Ovary (tissue), 7 donors: ENCODE measurements at regions not wholly inside any gene's neighbourhood (a gene's known extent, or its start where the extent isn't known, plus 50 kb on each side); places are given as distances from the start of the nearest gene placed in this dataset.
A peak's percentile ranks its signal among the peaks of the same experiment; 100 is the strongest.

Experiments used
- DNase-seq, 5 donors: peaks; one replicate each; pipeline ENCODE4 v3.0.0-alpha.2; 2019 to 2020
- H3K27ac ChIP-seq, 2 donors: fragments of 200-600 bp; one replicate each; pipeline versions ENCODE4 v1.5.1 to v1.8.0; 2019 to 2022
- H3K27me3 ChIP-seq: fragments of 200-600 bp; one replicate; pipeline ENCODE4 v1.8.0; 2022
- H3K36me3 ChIP-seq: fragments of 200-600 bp; sonication (generic); one replicate; pipeline ENCODE4 v1.5.1; 2019
- H3K4me1 ChIP-seq: one replicate; pipeline ENCODE4 v1.8.1; 2013; ENCODE audit warnings: mild to moderate bottlenecking, moderate library complexity; ENCODE audit not compliant: insufficient read depth
- H3K4me3 ChIP-seq: fragments of 200-600 bp; sonication (generic); one replicate; pipeline ENCODE4 v1.5.1; 2017
- H3K9me3 ChIP-seq, 2 donors: fragments of 200-600 bp in 1 of 2; sonication (generic) in 1 of 2; one replicate each; pipeline versions ENCODE4 v1.5.1 to v1.8.1; 2013 to 2019; ENCODE audit warnings: mild to moderate bottlenecking in 1 of 2, moderate library complexity in 1 of 2
- EP300 ChIP-seq: sonication (generic); formaldehyde crosslinking; IDR thresholded peaks from one replicate; pipeline ENCODE4 v1.6.1; 2017; ENCODE audit warnings: antibody characterized with exemption
- POLR2A ChIP-seq: fragments of 450-650 bp; IDR thresholded peaks from one replicate; pipeline ENCODE4 v1.6.1; 2017; ENCODE audit warnings: antibody characterized with exemption, mild to moderate bottlenecking, moderate library complexity
- WGBS, 3 donors: extraction: QIAGEN DNeasy Blood & Tissue Kit in 1 of 3; methylation state at CpG; one replicate each; pipeline versions ENCODE4 v1.1.5 to v1.1.7; 2013 to 2017; 5-methylcytosine and 5-hydroxymethylcytosine counted together
- intact Hi-C, 4 donors: fragments of 100-400 bp; cut with DNase I; formaldehyde crosslinking; loops; one replicate each; pipeline versions ENCODE4 v1.11.0 to v1.15.1; 2022 to 2023
- TF ChIP-seq, protein P1 (sequence below), 3 donors: fragments of 450-650 bp in 2 of 3; fragments of 200-600 bp in 1 of 3; IDR thresholded peaks; one replicate each; pipeline versions ENCODE4 v1.5.1 to v1.8.0; 2016 to 2022; ENCODE audit warnings: antibody characterized with exemption in 3 of 3, mild to moderate bottlenecking in 1 of 3
- donor health status: DM: no; HTN: no; CAD: no; lungs with moderate emphysema.
- donor health status: DM: no; HTN: no; CAD: no.
- donor health status: Bipolar disorder and iron deficiency.
- donor health status: DM: no; HTN: no; CAD: no.
- donor health status: DM: yes; HTN: yes; CAD: no.

DNA sequence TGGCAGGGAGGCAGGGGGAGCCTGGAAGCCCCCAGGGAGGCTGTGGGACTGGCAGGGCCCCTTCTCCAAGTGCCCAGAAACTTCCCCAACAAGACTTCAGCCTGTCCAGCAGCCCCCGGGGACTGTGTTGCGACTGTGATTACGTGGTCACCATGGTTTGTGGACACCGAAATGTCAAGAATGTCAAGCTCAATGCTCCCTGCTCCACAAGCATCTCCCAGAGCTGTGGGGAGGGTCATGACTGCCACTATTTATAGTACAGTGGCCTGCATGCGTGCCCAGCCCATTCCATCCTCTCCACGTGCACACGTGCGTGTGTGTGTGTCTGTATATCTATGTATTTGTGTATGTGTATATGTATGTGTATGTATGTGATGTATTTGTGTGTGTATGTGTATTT is 93.8 kb upstream of the MBOAT2 start:
- no peak for TF ChIP-seq EP300
- TF ChIP-seq, protein P1, sequence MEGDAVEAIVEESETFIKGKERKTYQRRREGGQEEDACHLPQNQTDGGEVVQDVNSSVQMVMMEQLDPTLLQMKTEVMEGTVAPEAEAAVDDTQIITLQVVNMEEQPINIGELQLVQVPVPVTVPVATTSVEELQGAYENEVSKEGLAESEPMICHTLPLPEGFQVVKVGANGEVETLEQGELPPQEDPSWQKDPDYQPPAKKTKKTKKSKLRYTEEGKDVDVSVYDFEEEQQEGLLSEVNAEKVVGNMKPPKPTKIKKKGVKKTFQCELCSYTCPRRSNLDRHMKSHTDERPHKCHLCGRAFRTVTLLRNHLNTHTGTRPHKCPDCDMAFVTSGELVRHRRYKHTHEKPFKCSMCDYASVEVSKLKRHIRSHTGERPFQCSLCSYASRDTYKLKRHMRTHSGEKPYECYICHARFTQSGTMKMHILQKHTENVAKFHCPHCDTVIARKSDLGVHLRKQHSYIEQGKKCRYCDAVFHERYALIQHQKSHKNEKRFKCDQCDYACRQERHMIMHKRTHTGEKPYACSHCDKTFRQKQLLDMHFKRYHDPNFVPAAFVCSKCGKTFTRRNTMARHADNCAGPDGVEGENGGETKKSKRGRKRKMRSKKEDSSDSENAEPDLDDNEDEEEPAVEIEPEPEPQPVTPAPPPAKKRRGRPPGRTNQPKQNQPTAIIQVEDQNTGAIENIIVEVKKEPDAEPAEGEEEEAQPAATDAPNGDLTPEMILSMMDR (IDR thresholded peaks at IDR 0.05), result no peak
- DNase-seq, result no peak
- Histone ChIP-seq H3K36me3 (no peaks in the 10 kb centered on the region), H3K4me1 (peaks cover 6% of the 10 kb centered on the region), H3K27me3 (no peaks in the 10 kb centered on the region), H3K9me3 (no peaks in the 10 kb centered on the region), H3K27ac (no peak overlapping the region), H3K4me3 (no peak overlapping the region)
- 83 to 88% (median 87%) methylated on average over 8 of the region's 8 CpGs for WGBS, 3 donors
- intact Hi-C loops, result no loop called here

DNA sequence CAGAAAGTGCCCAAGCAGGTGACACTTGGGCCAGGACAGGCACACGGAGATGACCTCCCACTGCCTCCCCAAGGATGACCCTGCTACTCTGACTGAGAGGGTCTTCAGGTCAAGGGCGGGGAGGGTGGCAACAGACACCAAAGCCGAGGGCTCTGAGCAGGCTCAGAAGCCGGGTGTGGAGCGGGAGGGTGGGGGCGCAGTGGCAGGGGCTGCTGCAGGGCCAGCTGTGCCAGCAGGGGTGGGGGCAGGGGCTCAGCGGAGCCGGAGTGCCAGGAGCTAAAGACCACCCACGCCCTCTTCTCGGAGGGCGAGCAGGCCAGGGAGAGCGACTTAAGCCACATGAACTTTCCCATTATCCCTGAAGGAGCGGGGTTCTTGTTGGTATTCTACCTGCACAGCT is 93.3 kb upstream of the MBOAT2 start:
- intact Hi-C loops, result no loop called here
- Histone ChIP-seq H3K27ac (no peak overlapping the region), H3K4me1 (peaks cover 6% of the 10 kb centered on the region), H3K36me3 (no peaks in the 10 kb centered on the region), H3K4me3 (no peak overlapping the region), H3K27me3 (no peaks in the 10 kb centered on the region), H3K9me3 (no peaks in the 10 kb centered on the region)
- WGBS, 3 donors, result 91 to 97% (median 97%) methylated on average over 13 of the region's 13 CpGs
- DNase-seq, result no peak
- TF ChIP-seq POLR2A, result no peak
- TF ChIP-seq, protein P1 (IDR thresholded peaks at IDR 0.05), result no peak
- TF ChIP-seq EP300, result no peak

DNA sequence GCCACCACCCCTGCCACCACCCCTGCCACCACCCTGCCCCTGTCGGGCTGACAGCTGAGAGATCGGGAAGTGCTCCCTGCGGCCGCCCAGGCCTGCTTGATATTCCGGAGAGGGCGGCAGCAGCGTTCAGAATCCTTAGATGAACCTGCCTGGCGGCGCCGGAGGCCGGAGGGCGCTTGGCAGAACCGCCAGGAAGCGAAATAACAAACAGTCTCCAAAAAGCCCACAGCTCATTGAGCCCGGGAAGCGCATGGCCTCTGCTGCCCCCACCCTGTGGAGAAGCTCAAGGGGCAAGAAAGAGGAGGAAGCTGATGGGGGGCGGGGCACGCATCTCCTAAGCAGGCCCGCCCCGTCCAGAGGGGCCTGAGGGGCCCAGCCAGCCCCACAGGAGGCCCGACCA is 92.2 kb upstream of the MBOAT2 start:
- Histone ChIP-seq H3K27ac (no peak overlapping the region), H3K9me3 (no peaks in the 10 kb centered on the region), H3K36me3 (no peaks in the 10 kb centered on the region), H3K4me1 (peaks cover 6% of the 10 kb centered on the region), H3K4me3 (no peak overlapping the region), H3K27me3 (no peaks in the 10 kb centered on the region)
- intact Hi-C loops, result no loop called here
- no peak for TF ChIP-seq EP300
- TF ChIP-seq, protein P1 (IDR thresholded peaks at IDR 0.05), result no peak
- TF ChIP-seq POLR2A, result no peak
- WGBS, 3 donors, result 14 to 22% (median 18%) methylated on average over 18 to 21 of the region's 21 CpGs
- DNase-seq, result peak in 3 of 5 donors; percentile 35 to 73 (median 66)

DNA sequence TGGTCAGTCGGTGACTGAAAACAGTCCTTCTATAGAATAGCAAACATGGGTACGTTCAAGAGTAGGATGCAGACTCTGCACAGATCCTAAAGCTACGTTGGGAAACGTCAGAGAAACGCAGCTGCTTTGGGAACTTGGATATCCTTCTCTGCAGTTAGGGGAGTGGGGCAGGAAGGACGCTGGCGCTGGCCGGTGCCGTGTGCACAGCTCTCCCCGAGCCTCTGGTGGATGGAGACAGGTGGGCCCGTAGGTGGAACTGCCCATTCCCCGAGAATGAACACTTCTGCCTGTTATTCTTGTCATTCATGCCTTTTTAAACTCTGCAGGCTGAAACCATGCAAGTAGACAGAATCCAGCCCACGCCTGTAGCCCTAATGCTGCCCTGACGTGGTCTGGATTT is 91.7 kb upstream of the MBOAT2 start:
- intact Hi-C loops, result no loop called here
- Histone ChIP-seq H3K27ac (no peak overlapping the region), H3K9me3 (no peaks in the 10 kb centered on the region), H3K4me1 (peaks cover 6% of the 10 kb centered on the region), H3K36me3 (no peaks in the 10 kb centered on the region), H3K4me3 (no peak overlapping the region), H3K27me3 (no peaks in the 10 kb centered on the region)
- WGBS, 3 donors, result 73 to 82% (median 76%) methylated on average over 14 of the region's 14 CpGs
- DNase-seq, result no peak
- TF ChIP-seq POLR2A, result no peak
- TF ChIP-seq EP300, result no peak
- TF ChIP-seq, protein P1 (IDR thresholded peaks at IDR 0.05), result no peak

DNA sequence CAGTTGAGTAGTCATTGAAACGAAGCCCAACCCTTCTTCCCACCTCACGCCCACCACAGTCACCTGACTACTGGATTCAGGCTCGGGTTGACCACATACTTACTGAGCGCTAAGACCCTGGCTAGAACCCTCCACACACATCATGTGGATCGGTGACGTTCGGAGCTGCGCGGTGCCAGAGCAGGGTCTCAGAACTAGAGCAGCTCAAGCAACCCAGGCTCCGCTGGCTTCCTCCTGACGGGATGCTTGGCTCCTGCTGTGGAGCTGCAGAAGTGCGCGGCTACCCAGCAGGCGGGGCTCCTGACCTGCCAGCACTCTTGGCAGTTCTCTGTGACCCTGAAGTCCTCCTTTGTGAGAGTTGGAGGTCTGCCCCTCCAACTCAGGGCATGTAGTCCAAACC is 90.6 kb upstream of the MBOAT2 start:
- H3K27ac ChIP-seq, result no peak overlapping the region
- H3K4me3 ChIP-seq, result no peak overlapping the region
- H3K27me3 ChIP-seq, result no peaks in the 10 kb centered on the region
- no peak for TF ChIP-seq EP300
- TF ChIP-seq, protein P1 (IDR thresholded peaks at IDR 0.05), result no peak
- no peak for TF ChIP-seq POLR2A
- no peaks in the 10 kb centered on the region for H3K36me3 ChIP-seq
- H3K4me1 ChIP-seq, result peaks cover 6% of the 10 kb centered on the region
- intact Hi-C loops, result no loop called here
- no peak for DNase-seq
- WGBS, 3 donors, result 88 to 96% (median 92%) methylated on average over 14 of the region's 14 CpGs
- H3K9me3 ChIP-seq, result no peaks in the 10 kb centered on the region
